ACHN (cell line): ENCODE measurements at regions not wholly inside any gene's neighbourhood (a gene's known extent, or its start where the extent isn't known, plus 50 kb on each side); places are given as distances from the start of the nearest gene placed in this dataset.
"Not testable (repeated sequence)": the region's sequence is repeated elsewhere in the genome, so short reads cannot be mapped to it uniquely, and the experiment has no call there.

Experiments
- DNase-seq: peaks from one replicate; pipeline ENCODE4 v3.0.0-alpha.2; 2015
- in situ Hi-C: cut with HindIII; loops from 2 replicates; pipeline ENCODE4 v1.10.0; 2017; ENCODE audit warnings: low sequenced_read_pairs, low pct_ligation_motif_present, low pct_unique_long_range_greater_than_20kb

DNA sequence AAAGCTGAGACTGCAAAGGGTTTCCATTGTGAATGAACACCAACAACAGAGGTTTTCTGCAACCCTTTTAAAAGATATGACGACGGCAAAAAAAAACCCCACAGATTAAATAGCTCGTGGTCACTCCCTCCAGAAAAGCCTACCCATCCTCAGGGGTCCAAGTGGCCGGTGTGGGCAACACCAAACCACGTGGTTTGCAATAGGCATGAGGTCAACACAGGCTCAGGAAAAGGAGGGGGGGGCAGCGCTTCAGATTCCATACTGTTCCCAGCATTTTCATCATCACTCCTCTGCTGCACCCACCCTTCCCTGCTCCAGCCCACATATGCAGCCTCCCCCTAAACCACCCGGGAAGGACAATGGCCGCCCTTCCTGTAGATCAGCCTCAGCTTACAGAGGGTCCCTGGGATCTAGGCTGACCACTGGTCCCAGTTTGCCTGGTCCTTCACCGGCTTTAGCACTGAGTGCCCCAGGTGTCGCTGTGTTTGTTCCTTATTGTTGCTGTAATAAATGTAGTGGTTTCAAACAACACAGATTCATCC is 122.8 kb upstream of the PHACTR3 start:
- no peak for DNase-seq
- in situ Hi-C loops, result no loop called here

DNA sequence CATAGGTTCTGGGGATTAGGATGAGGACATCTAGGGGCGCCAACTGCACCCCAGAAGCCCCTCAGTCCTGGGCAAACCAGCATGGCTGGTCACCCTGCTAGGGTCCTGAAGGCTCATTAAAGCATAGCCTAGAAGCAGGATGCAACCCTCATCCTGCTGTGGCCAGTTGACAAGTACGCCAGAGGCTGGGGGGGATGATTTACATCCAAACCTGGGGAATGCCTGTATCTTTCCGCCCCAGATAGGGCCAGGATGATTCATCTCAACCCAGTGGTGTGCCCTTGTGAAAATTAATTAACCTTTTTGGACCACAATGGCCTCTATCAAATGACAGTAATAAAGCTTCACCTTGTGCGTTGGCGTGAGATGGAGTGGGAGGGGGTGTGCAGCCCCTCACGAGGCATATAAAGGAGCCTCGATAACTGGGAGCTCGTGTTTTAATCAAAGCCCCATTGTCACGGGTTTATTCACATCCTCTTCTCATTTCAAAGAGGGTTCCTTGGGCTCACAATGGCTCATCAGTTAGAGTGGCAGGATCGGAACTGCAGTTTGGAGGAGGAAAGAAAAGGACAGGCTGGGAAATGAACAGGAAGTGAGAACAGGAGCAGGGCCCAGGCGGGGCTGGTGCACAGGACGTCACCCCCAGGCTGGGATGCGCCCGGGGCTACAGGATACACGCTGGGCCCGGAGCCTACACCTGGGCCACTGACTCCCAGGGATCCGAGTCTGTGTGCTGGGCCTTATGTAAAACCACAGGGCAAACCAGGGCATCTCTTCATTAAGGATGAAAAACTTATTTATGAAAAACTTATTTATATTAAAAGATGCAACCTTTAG is 121.8 kb upstream of the PHACTR3 start:
- in situ Hi-C loops, result no loop called here
- no peak for DNase-seq

DNA sequence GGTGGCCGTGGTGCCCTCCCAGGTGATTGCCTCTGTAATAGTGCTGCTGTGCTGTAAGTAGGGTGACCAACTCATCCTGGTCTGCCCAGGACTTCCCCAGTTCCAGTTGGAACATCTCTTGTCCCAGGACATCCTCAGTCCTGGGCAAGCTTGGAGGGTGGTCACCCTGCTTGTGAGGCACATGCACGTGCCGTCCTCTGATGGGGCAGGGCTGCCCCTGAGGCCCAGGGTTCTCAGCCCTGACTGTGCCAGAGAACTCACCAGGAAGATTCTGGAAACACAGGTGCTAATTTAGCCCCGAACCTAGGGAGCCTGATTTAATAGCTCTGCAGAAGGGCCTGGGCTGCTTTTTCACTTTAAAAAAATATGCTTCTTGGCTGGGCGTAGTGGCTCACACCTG is 120.9 kb upstream of the PHACTR3 start:
- in situ Hi-C loops, result no loop called here
- DNase-seq, result no peak

DNA sequence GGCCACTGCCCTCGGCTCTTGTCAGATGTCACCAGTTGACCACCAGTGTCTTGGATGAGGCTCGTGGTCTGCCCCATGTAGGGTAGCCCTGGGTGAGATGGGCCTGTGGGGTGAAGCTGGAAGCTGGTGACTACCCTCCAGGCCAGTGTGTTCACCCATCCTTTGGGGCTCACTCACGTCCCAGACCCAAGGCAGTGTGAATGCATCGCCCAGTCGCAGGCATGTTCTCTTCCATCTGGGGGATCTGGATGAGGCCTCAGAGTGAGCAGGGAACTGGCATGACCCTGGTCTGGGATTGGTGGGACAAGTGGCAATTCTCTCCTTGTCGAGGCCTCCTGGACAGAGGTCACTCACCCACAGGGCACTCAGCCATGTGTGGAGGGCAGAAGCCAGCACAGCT is 120.1 kb upstream of the PHACTR3 start:
- in situ Hi-C loops, result no loop called here
- DNase-seq, result no peak

DNA sequence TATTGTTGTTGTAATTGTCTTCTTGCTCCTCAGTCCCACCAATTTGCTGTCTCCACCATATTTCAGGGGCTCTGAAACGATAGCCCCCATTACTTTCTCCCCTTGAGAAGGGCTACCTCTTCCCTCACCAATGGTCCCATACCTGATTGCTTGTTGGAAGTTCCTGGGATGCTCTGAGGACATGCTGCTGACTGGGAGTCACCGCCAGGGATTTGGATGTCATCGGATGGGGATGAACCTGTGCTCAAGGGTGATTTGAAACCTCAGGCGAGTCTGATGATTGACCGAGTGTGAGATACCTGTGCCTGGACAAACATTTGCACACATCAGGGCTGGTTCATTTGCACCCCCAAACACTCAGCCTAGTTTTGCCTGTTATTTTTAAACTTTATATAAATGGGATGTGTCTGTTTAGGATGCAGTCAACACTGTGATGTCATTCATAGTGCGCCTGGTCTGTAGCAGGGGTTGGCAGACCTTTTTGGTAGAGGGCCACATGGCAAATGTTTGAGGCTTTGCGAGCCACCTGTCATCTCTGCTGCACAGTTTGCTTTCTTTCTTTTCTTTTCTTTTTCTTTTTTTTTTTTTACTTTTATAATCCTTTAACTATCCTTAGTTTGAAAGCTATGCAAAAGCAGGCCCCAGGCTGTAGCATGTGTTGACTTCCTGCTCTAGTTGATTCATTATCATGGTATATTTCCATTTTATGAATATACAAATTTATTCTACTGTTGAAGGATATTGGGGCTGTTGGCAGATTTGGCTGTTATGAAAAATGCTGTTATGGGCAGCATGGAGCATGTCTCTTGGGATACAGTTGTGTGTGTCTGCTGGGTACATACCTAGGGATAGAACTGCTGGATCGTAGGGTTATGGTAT is 118.5 kb upstream of the PHACTR3 start:
- in situ Hi-C loops, result no loop called here
- DNase-seq, result no peak

DNA sequence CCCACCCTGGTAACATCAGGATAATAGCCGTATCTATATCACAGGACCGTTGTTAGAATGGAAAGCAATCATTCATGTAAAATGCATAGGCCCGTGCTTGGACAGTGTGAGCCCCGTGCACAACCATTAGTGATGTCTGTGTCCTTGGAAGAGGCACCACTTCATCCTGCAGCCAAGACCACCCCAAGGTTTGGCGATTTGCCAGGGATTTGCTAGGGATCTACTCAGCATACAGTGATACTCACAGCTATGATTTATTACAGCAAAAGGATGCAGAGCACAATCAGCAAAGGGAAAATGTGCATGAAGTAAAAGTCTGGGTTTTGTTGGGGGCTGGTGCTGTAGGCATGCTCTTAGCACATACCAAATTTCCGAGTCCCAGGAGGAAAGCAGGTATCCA is 115.9 kb upstream of the PHACTR3 start:
- DNase-seq, in situ Hi-C loops: not testable (repeated sequence)

DNA sequence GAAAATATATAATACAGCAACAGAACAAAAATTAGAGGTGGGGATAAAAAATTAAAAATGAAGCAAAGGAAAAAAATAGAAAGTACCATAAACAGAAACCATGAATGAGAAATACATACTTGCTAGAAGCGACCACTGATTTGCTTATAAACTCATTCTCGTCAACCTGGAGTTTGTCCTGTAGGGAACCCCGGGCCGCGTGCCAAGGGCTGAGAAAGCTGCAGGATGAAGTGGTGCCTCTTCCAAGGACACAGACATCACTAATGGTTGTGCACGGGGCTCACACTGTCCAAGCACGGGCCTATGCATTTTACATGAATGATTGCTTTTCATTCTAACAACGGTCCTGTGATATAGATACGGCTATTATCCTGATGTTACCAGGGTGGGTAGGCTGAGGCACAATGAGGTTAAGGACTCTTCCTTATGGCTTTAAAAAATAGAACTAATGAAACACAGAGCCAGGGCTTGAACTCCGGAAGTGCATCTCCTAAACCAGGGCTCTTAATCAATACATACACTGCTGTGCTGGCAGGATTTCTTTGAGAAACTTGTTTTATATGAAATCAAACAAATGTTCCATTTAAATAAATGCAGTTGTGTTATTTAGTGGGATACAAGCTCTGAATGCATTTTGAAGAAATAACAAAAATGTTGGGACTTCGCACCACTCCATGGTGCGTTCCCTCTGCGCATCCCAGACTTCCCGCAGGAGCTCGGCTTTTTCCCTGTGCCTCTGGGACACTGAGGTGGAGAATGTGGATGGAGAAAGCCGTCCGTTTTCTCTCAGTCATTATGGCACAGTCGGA is 113.9 kb upstream of the PHACTR3 start:
- DNase-seq, in situ Hi-C loops: not testable (repeated sequence)

DNA sequence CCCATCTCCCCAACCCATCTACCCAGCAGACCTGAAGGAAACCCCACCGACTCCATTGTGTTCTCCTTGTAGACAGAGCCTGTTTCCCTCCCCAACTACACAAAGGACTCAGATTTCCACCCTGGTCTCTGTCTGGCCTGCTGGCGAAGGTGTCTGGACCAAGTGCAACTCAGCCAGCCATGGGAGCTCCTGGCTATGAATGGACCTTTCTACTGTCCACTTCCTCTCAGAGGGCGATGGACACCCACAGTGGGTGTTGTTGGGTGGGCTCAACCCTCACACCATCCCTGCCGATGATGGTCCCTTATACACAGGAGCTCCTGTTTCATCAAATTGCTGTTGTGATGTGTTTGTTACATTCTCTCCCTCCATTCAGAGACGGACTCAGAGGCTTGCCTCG is 112.5 kb upstream of the PHACTR3 start:
- no peak for DNase-seq
- in situ Hi-C loops, result no loop called here

DNA sequence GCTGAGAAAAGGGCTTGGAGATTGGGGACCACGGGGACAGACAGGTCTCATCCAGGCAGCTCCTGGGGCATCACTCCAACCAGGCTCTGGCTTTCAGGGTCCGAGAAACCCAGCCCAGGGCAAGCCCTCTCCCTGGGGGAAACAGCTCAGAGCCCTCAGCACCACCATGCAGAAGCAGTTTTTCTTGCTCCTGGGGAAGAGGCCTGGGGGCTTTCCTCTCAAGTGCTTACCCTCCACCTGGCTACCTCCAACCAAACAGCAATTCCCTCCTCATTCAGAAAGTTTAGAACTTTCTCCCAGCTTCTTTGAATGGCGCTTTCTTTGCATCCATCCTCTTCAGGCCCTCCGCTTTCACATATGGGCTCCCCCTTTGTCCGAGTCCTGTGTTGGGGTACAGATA is 110.4 kb upstream of the PHACTR3 start:
- in situ Hi-C loops, result no loop called here
- no peak for DNase-seq

DNA sequence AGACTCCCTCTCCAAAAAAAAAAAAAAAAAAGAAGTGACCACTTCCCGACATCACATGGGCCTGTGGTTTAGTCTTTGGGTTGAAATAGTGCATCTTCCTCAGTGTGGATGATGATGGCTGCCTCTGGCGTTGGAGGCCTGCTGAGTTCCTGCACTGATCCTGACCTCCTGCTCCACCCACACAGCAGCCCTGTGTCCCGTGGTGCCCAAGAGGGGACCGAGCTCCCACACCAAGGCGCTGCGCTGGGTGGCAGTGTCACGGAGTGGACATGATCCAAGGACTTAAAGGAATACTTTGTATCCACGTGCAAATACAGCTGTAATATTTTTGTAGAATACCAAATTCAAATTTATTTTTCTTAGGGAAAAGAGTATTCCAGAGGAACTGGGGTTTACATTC is 109.2 kb upstream of the PHACTR3 start:
- DNase-seq, result no peak
- in situ Hi-C loops, result no loop called here

DNA sequence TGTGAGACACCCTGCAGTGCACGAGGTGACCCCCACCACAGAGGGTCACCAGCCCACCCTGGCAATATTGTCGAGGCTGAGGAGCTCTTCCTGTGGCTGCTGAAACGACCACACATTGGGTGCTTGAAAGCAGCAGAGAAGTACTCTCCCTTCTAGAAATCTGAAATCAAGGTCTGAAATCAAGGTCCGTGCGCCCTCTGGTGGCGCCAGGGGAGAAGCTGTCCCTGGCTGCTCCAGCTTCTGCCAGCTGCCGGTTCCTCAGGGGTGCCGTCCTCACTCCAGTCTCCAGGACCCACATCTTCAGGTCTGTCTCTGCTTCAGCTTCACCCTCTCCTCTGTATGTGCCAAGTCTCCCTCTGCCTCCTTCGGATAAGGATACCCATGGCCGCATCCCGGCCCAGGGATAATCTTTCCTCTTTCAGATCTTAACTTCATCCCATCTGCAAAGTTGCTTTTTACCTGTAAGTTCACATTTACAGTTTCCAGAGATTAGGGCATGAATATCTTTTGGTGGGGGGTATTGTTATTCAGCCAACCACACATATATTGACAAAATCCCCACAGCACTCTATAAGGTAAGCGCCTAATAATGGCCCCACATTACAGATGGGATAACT is 108.3 kb upstream of the PHACTR3 start:
- in situ Hi-C loops, result no loop called here
- peak; percentile 46 for DNase-seq

DNA sequence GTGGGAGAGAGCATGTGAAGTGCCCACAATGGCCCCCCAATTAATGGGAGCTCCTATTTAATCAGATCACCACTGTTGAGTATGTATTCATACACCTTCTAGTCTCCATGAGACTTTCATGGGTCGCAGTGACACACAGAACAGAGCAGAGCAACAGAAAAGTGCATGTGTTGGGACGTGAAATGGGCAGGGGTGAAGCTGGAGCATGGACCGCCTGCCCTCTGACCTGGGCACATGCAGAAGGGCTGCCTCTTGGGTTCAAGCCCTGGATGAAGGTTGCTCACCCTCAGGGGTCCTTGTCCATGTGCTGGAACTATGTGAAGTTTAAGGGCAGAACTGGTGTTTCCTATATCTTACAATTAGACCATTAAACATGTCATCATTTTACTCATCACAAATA is 106.0 kb upstream of the PHACTR3 start:
- DNase-seq, result no peak
- in situ Hi-C loops, result no loop called here

DNA sequence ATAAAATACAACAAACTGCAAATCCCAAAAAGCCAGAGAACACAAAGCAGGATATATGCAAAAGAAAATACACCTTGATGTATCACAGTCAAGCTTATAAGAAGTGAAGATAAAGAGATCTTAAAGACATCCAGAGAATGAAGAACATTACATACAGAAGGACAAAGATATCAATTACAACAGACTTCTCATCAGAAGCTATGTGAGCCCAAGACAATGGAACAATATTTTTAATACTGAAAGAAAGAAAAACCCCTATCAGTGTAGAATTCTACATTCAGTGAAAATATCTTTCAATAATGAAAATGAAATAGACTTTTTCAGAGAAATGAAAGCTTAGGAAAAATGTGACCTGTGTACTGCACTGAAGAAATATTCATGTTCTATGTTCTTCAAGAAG is 104.5 kb upstream of the PHACTR3 start:
- in situ Hi-C loops, result no loop called here
- DNase-seq, result no peak

DNA sequence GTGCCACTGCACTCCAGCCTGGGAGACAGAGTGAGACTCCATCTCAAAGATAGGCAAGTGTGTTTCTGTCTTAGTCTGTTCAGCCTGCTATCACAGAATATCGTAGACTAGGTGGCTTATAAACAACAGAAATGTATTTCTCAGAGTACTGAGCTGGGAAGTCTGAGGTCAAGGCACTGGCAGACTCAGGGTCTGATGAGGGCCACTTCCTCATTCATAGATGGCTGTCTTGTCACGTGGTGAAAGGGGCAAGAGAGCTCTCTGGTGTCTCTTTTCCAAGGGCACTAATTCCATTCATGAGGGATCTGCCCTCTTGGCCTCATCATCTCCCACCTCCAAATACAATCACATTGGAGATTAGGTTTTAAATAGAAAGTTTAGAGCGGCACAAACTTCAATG is 95.6 kb upstream of the PHACTR3 start:
- in situ Hi-C loops, result no loop called here
- DNase-seq, result no peak

DNA sequence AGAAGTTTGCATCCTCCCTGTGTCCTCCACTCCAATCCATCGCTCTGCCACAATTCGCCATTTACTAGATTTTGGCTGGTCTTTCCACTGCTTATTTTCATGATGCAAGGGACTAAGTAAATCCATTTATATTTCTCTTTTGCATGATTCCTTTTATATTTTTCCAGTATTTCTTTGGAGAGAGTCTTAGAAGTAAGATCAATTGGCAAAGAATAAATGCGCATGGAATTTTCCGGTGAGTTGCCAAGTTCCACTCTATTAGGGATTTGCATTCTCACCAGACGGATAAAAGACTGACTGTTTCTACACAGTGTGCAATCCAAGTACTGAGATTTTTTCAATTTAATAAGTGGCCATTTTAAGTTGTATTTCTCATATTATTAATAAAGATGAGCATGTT is 91.7 kb upstream of the PHACTR3 start:
- DNase-seq, result no peak
- in situ Hi-C loops, result no loop called here

DNA sequence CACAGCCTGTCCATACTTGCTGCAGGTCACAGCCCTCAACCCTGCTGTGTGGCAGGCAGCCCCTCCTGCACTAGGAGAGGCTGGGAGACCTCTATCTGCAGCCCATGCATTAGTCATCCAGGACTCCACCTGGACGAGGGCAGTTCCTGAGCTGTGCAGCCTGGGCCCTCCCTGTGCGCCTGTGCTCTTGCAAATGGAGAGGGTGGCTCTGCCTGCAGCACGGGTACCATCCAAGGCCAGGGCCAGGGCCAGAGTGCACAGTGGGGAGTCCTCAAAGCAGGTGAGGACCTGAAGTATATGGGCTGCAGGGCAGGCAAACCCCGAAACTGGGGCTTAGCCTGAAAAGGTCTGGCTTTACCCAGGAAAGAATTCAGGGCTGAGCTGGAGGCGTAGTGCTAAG is 89.8 kb upstream of the PHACTR3 start:
- no peak for DNase-seq
- in situ Hi-C loops, result no loop called here

DNA sequence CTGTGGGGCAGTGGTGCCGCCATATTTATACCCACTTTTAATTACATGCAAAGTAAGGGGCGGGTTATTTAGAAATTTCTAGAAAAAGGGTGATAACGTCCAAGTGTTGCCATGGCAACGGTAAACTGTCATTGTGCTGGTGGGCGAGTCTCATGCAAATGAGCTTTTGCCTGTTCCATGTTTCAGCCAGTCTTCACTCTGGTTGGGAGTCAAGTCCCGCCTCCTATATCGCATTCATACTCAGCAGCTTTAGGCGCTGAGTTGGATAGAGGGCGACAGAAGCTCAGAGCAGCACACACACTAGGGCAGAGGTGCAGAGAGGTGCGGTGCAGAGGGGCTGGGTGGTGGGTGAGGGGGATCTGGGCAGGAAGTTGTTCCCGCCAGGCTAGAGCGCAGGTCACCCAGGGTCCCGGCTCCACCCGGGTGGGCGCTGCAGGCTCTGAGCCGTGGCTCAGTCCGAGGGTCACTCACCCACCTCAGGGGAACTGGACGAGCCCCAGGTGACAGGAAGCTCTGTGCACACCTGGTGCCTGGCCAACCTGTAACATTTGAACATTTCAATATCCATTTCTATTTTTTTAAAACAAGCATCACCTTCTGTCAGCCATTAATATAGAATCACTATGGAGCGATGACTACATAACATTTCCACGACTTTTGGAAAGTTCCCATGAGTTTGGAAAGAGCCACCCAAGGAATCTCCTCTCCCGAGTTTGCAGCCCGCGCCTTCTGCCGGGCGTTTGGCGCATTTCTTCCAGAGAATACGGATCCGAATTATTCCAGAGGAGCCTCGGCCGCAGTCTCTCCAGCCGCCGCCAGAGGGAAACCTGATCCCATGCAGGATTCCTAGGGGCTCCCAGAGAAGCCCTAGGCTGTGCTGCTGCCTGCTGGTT is 89.1 kb upstream of the PHACTR3 start:
- in situ Hi-C loops, result no loop called here
- peak; percentile 64 for DNase-seq

DNA sequence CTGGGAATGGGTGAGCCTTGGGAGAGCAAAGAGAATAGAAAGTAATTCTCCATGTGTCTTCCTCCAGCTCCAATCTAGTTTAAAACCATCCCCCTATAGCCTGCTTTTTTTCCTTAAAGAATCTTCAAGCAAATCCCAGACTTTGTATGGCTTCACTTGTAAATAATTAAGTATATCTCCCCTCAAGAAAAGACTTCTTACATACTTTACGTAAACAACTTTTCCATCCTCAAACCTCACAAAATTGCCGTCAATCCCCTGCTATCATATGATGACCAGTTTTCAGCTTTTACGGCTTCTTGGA is 88.5 kb upstream of the PHACTR3 start:
- in situ Hi-C loops, result no loop called here
- DNase-seq, result no peak
